Smooth muscle cell (in vitro differentiated cells): ENCODE measurements at regions not wholly inside any gene's neighbourhood (a gene's known extent, or its start where the extent isn't known, plus 50 kb on each side); places are given as distances from the start of the nearest gene placed in this dataset.

Experiments
- DNase-seq: peaks from one replicate; lab custom pipeline; 2025; ENCODE audit not compliant: unreplicated experiment; lab: John Stamatoyannopoulos, UW
- H2AFZ ChIP-seq: fragments of 200-600 bp; sonication (generic); 2 replicates; pipeline ENCODE4 v1.6.0; 2016; ENCODE audit warnings: antibody characterized with exemption, low read depth, mild to moderate bottlenecking
- H3F3A ChIP-seq: fragments of 200-600 bp; sonication (generic); 2 replicates; pipeline ENCODE4 v1.6.0; 2017; ENCODE audit warnings: antibody characterized with exemption, low read depth
- H3K27ac ChIP-seq: fragments of 200-600 bp; sonication (generic); 2 replicates; pipeline ENCODE4 v1.5.1; 2016; ENCODE audit warnings: low read depth, mild to moderate bottlenecking
- H3K27me3 ChIP-seq: fragments of 200-600 bp; sonication (generic); 2 replicates; pipeline ENCODE4 v1.6.1; 2016; ENCODE audit warnings: low read depth, mild to moderate bottlenecking
- H3K36me3 ChIP-seq: fragments of 200-600 bp; sonication (generic); 2 replicates; pipeline ENCODE4 v1.5.1; 2016; ENCODE audit warnings: low read depth
- H3K4me1 ChIP-seq: fragments of 200-600 bp; sonication (generic); 2 replicates; pipeline ENCODE4 v1.5.1; 2016; ENCODE audit warnings: low read depth
- H3K4me2 ChIP-seq: fragments of 200-600 bp; sonication (generic); 2 replicates; pipeline ENCODE4 v1.6.0; 2016; ENCODE audit warnings: mild to moderate bottlenecking
- H3K4me3 ChIP-seq: fragments of 200-600 bp; sonication (generic); 2 replicates; pipeline ENCODE4 v1.5.1; 2016; ENCODE audit warnings: mild to moderate bottlenecking
- H3K79me2 ChIP-seq: fragments of 200-600 bp; sonication (generic); 2 replicates; pipeline ENCODE4 v1.6.0; 2016; ENCODE audit warnings: low read depth, mild to moderate bottlenecking
- H3K9ac ChIP-seq: fragments of 200-600 bp; sonication (generic); 2 replicates; pipeline ENCODE4 v1.6.0; 2016; ENCODE audit warnings: low read depth
- H3K9me3 ChIP-seq: fragments of 200-600 bp; sonication (generic); replicated peaks from 2 replicates; pipeline ENCODE4 v1.5.1; 2016; ENCODE audit warnings: low read depth
- H4K20me1 ChIP-seq: fragments of 200-600 bp; sonication (generic); 2 replicates; pipeline ENCODE4 v1.6.0; 2016; ENCODE audit warnings: low read depth
- WGBS: methylation state at CpG from one replicate; pipeline ENCODE4 v1.1.7; 2016; ENCODE audit warnings: low lambda C conversion rate; 5-methylcytosine and 5-hydroxymethylcytosine counted together
- TF ChIP-seq, protein P1 (sequence below): fragments of 200-600 bp; sonication (generic); IDR thresholded peaks from 2 replicates; pipeline ENCODE4 v1.5.1; 2017; ENCODE audit warnings: borderline replicate concordance, mild to moderate bottlenecking, antibody characterized with exemption; ENCODE audit not compliant: insufficient read depth, poor library complexity, severe bottlenecking

DNA sequence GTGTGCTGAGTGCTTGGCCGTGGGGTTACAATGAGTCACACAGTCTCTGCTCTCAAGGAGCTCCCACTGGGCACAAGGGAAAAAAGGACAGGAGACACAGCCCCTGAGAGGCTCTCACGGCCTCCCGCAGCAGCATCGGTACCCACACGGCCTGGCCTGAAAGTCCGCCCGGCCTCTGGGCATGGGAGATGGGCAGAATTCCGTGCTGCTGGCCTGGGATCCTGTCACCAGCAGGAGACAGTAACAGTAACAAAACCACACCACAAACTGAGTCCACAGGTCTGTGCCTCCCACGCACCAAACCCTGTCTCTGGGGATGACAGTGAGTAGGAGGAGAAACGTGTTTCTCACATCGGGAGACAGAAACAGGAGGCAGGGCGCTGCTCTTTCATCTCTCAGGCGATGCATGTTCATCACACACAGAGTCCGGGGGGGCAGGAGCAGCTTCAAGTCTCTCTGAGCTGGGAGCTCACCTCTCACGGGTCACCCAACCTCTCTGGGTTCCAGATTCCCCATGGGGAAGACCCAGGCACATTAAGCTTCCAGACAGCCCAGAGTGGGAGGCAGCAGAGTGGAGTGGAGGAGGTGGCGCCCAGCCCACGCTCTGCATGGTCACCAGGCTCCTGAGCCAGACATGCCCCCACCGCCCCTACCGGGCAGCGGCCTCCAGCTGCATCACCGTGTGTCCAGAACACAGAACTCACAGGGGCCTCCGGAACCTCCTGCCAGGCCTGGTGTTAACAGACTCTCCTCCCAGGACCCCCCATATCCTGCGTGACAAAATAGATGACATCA, 124.7 kb upstream of the VSTM2B start:
- 74% methylated on average over 23 of the region's 23 CpGs for WGBS
- no peak overlapping the region for H2AFZ ChIP-seq
- H3K9ac ChIP-seq = no peak overlapping the region
- H3F3A ChIP-seq = no peaks in the 10 kb centered on the region
- H3K27me3 ChIP-seq = peaks cover 17% of the 10 kb centered on the region
- no peak overlapping the region for H3K4me3 ChIP-seq
- no peaks in the 10 kb centered on the region for H3K36me3 ChIP-seq
- H3K9me3 ChIP-seq = no peaks in the 10 kb centered on the region
- H3K4me1 ChIP-seq = peaks cover 11% of the 10 kb centered on the region
- H3K4me2 ChIP-seq = no peak overlapping the region
- no peak for DNase-seq
- no peaks in the 10 kb centered on the region for H4K20me1 ChIP-seq
- TF ChIP-seq, protein P1, sequence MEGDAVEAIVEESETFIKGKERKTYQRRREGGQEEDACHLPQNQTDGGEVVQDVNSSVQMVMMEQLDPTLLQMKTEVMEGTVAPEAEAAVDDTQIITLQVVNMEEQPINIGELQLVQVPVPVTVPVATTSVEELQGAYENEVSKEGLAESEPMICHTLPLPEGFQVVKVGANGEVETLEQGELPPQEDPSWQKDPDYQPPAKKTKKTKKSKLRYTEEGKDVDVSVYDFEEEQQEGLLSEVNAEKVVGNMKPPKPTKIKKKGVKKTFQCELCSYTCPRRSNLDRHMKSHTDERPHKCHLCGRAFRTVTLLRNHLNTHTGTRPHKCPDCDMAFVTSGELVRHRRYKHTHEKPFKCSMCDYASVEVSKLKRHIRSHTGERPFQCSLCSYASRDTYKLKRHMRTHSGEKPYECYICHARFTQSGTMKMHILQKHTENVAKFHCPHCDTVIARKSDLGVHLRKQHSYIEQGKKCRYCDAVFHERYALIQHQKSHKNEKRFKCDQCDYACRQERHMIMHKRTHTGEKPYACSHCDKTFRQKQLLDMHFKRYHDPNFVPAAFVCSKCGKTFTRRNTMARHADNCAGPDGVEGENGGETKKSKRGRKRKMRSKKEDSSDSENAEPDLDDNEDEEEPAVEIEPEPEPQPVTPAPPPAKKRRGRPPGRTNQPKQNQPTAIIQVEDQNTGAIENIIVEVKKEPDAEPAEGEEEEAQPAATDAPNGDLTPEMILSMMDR = no peak
- no peak overlapping the region for H3K27ac ChIP-seq
- no peaks in the 10 kb centered on the region for H3K79me2 ChIP-seq

DNA sequence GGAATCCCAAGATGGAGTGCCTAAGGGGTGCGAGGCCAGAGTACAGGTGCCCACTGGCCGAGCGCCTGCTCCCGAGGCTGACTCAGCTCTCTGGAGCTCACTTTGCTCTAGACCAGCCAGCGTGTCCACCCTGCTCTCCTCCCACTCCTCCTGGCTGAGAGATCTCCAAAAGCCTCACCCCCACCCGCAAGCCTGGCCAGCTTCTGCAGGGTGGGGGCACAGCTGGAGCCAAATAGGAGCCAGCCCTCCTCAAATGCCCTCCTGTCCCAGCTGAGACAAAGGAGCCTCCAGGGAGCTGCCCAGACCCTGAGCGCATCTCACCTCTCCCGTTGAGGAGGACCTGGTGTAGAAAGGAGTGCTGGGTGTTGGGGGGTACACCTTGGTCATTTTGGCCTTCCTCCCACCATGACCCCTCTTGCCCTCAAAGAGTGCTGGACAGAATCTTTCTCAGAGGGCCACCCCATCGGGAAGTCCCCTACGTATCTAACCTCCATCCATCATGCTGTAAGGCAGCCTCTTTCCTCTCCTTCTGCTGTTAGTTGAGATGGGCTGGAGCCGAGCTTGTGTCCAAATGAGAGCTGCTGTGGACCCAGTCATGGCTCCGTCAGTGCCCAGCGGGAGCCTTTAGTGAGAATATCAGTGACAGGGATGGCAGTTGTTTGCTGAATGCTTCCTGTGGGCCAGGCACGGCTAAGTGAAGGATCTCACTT, 123.9 kb upstream of the VSTM2B start:
- Histone ChIP-seq H3K4me2 (no peak overlapping the region), H3K36me3 (no peaks in the 10 kb centered on the region), H3K4me1 (peaks cover 11% of the 10 kb centered on the region), H2AFZ (no peak overlapping the region), H4K20me1 (no peaks in the 10 kb centered on the region), H3K4me3 (no peak overlapping the region), H3K27ac (no peak overlapping the region), H3K9me3 (no peaks in the 10 kb centered on the region), H3K79me2 (no peaks in the 10 kb centered on the region), H3F3A (no peaks in the 10 kb centered on the region), H3K27me3 (peaks cover 17% of the 10 kb centered on the region), H3K9ac (no peak overlapping the region)
- WGBS = 72% methylated on average over 14 of the region's 14 CpGs
- no peak for DNase-seq
- TF ChIP-seq, protein P1 = no peak

DNA sequence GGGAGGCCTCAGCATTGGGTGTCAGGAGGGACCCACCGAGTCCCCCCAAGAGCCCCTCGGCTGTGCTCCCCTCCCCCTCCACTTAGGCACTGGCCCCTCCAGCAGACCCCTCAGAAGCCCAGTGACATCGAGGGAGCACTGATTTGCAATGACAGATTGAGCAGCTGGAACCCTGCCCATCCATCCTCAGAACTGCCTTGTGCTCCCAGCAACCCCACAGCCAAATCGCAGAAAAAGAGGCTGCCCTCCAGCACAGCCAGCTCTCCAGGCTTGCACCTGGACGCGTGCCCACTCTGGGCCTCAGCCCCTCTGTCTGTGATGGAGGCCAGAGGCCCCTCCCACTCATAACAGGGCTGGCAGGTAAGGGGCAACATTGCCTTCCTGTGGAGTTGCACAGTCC, 123.2 kb upstream of the VSTM2B start:
- H3K9me3 ChIP-seq = no peaks in the 10 kb centered on the region
- no peak overlapping the region for H2AFZ ChIP-seq
- DNase-seq = no peak
- H3K4me1 ChIP-seq = peaks cover 11% of the 10 kb centered on the region
- H3K36me3 ChIP-seq = no peaks in the 10 kb centered on the region
- TF ChIP-seq, protein P1 = no peak
- H3K4me2 ChIP-seq = no peak overlapping the region
- no peak overlapping the region for H3K9ac ChIP-seq
- WGBS = 97% methylated on average over 4 of the region's 6 CpGs
- peaks cover 17% of the 10 kb centered on the region for H3K27me3 ChIP-seq
- H4K20me1 ChIP-seq = no peaks in the 10 kb centered on the region
- H3F3A ChIP-seq = no peaks in the 10 kb centered on the region
- no peak overlapping the region for H3K4me3 ChIP-seq
- H3K27ac ChIP-seq = no peak overlapping the region
- no peaks in the 10 kb centered on the region for H3K79me2 ChIP-seq
